ENCODE measurements at regions not wholly inside any gene's neighbourhood (a gene's known extent, or its start where the extent isn't known, plus 50 kb on each side); places are given as distances from the start of the nearest gene placed in this dataset.

DNA sequence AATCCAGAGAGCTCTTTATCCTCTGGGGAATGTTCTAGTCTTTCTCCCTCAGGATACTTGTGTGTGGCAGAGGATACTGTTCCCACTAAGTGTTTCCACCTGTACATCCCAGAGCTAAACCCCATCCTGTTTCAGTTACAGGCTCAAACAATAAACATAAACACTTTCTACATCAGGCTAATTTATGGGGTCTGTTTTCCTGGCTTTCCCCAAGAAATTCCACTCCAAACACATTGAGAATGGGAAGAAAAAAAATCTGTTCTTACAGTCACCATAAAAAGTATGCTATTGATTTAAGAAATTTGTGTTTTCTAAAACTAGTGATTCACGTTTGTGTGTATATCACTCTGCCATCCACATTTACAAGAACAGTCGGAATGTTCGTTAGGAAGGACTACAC lies 293.9 kb upstream of the FOXQ1 start:
- H3K27me3 ChIP-seq = no peaks in the 10 kb centered on the region
- H3K36me3 ChIP-seq (ENCODE audit: low read depth, missing control alignments) = no peaks in the 10 kb centered on the region
- TF ChIP-seq, protein P1, sequence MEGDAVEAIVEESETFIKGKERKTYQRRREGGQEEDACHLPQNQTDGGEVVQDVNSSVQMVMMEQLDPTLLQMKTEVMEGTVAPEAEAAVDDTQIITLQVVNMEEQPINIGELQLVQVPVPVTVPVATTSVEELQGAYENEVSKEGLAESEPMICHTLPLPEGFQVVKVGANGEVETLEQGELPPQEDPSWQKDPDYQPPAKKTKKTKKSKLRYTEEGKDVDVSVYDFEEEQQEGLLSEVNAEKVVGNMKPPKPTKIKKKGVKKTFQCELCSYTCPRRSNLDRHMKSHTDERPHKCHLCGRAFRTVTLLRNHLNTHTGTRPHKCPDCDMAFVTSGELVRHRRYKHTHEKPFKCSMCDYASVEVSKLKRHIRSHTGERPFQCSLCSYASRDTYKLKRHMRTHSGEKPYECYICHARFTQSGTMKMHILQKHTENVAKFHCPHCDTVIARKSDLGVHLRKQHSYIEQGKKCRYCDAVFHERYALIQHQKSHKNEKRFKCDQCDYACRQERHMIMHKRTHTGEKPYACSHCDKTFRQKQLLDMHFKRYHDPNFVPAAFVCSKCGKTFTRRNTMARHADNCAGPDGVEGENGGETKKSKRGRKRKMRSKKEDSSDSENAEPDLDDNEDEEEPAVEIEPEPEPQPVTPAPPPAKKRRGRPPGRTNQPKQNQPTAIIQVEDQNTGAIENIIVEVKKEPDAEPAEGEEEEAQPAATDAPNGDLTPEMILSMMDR (IDR thresholded peaks at IDR 0.05) = no peak
- TF ChIP-seq POLR2A (IDR thresholded peaks at IDR 0.05) = no peak
- 78 to 80% methylated on average over 3 of the region's 3 CpGs for WGBS, 2 donors
- no peaks in the 10 kb centered on the region for H3K9me3 ChIP-seq
- H3K4me3 ChIP-seq = no peak overlapping the region
- H3K4me1 ChIP-seq = no peaks in the 10 kb centered on the region
- no peak overlapping the region for H3K27ac ChIP-seq
- intact Hi-C loops (cut with DNase I; ENCODE audit: low total_unique reads) = no loop called here
- no peak for DNase-seq

DNA sequence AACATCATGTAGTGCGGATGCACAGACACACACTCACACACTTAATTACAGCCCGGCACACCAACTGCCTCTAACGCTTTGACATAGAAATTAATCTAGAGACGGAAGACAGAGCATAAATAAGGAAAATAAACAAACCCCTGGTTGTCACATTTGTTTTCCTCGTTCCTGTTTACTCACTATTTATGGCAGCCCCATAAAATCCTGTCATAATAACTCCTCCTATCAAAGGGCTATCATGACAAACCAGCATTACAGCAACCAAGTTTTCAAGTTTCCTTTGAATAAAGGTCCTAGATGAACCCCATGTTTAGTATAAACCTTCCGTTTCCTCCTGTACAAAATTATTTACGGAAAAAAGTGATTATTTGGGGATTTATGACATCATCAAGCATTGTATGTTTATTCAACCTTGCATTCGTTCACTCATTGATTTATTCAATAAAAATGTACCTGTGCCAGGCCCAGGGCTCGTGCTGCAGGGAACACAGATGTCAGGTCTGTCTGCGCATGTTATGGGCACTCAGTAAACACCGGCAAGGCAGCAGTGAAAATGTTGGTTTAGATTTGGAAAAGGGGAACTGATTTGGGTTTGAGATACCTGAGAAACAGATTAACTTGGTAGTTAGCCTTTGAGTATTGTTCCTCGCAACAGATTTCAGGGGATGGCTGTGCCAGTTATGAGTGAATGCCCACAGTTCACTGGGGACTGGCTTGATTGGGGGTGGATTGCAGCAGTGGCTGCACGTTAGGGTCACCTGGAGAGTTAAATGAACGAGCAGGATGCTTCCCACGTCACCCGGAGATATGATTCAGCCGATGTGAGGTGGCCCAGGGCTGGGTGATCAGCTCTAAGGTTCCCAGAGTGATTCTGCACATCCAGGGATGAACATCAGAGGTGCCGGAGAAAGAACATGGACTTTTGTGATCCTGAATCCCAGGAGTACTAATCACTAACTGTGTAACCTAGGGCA lies 295.3 kb upstream of the FOXQ1 start:
- no peak overlapping the region for H3K27ac ChIP-seq
- no peaks in the 10 kb centered on the region for H3K9me3 ChIP-seq
- TF ChIP-seq, protein P1 (IDR thresholded peaks at IDR 0.05) = no peak
- no peak for TF ChIP-seq POLR2A (IDR thresholded peaks at IDR 0.05)
- H3K27me3 ChIP-seq = no peaks in the 10 kb centered on the region
- 76 to 81% methylated on average over 18 of the region's 18 CpGs for WGBS, 2 donors
- no peak overlapping the region for H3K4me3 ChIP-seq
- no peak for DNase-seq
- no peaks in the 10 kb centered on the region for H3K4me1 ChIP-seq
- intact Hi-C loops (cut with DNase I; ENCODE audit: low total_unique reads) = no loop called here
- no peaks in the 10 kb centered on the region for H3K36me3 ChIP-seq (ENCODE audit: low read depth, missing control alignments)

DNA sequence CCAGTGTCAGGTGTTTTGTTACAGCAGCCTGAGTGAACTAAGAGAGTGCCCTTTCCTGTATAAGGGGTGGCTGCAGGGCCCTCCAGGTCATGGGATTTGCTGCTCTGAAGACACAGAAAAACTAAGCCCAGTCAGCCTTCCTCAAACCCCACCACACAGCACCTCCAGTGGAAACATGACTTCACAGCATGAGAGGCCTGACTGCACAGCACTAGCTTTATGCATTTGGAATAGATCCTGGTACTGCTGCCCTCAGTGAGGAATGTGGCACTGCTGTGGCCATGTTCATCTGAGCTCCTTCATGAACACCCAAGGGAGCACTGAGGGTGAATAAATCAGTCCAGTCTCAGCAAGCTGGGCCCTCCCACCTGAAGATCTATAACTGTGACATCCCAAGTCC lies 296.1 kb upstream of the FOXQ1 start:
- Histone ChIP-seq H3K27ac (no peak overlapping the region), H3K4me1 (no peaks in the 10 kb centered on the region), H3K27me3 (no peaks in the 10 kb centered on the region), H3K9me3 (no peaks in the 10 kb centered on the region), H3K4me3 (no peak overlapping the region), H3K36me3 (ENCODE audit: low read depth, missing control alignments) (no peaks in the 10 kb centered on the region)
- DNase-seq = no peak
- intact Hi-C loops (cut with DNase I; ENCODE audit: low total_unique reads) = no loop called here
- TF ChIP-seq POLR2A (IDR thresholded peaks at IDR 0.05) = no peak

DNA sequence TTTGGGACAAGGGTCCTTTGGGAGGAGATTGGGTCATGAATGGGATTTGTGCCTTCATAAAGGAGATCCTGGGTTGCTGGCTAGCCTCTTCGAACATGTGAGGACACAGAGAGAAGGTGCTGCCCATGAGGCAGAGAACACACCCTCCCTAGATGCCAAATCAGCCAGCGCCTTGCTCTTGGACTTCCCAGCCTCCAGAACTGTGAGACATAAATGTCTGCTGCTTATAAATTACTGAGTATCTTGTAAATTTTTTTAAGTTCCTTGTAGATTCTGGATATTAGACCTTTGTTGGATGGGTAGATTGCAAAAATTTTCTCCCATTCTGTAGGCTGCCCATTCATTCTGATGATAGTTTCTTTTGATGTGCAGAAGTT lies 297.5 kb upstream of the FOXQ1 start:
- no peaks in the 10 kb centered on the region for H3K36me3 ChIP-seq (ENCODE audit: low read depth, missing control alignments)
- TF ChIP-seq POLR2A (IDR thresholded peaks at IDR 0.05) = no peak
- TF ChIP-seq, protein P1 (IDR thresholded peaks at IDR 0.05) = no peak
- 44 to 74% methylated on average over 2 of the region's 2 CpGs for WGBS, 2 donors
- H3K4me1 ChIP-seq = no peaks in the 10 kb centered on the region
- DNase-seq = no peak
- H3K4me3 ChIP-seq = no peak overlapping the region
- H3K27me3 ChIP-seq = no peaks in the 10 kb centered on the region
- no peaks in the 10 kb centered on the region for H3K9me3 ChIP-seq
- intact Hi-C loops (cut with DNase I; ENCODE audit: low total_unique reads) = no loop called here
- no peak overlapping the region for H3K27ac ChIP-seq

- intact Hi-C loops (cut with DNase I; ENCODE audit: low total_unique reads) = no loop called here
- WGBS, 2 donors = 75 to 85% methylated on average over 7 of the region's 7 CpGs
- no peak for DNase-seq
- H3K4me1 ChIP-seq = no peaks in the 10 kb centered on the region
- H3K27ac ChIP-seq = no peak overlapping the region
- TF ChIP-seq, protein P1 (IDR thresholded peaks at IDR 0.05) = no peak
- TF ChIP-seq POLR2A (IDR thresholded peaks at IDR 0.05) = no peak
- no peaks in the 10 kb centered on the region for H3K27me3 ChIP-seq
- H3K9me3 ChIP-seq = no peaks in the 10 kb centered on the region
- no peak overlapping the region for H3K4me3 ChIP-seq
- no peaks in the 10 kb centered on the region for H3K36me3 ChIP-seq (ENCODE audit: low read depth, missing control alignments)
These were observed 298.1 kb upstream of the FOXQ1 start for GRCh38 chr6:1013656-1014430.

Data from testis (tissue), 2 donors.